ENCODE measurements at regions not wholly inside any gene's neighbourhood (a gene's known extent, or its start where the extent isn't known, plus 50 kb on each side); places are given as distances from the start of the nearest gene placed in this dataset.

DNA sequence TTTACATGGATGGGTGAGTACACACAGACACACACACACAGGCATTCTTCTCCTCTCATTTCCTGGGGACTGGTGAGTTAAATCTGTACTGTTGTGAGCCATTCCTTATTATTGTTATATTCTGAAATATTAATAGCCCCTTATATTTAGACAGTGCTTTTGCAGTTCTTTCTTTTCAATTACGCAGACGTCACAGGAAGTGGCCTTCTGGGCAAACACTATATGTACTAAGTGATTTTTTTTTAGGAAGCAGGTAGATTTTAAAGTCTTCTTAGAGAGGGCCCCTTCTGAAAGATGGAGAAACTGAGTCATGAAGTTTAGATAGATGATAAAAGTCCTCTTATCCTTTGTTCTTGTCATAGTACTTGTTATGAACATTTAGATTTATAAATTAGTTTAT is 1213.6 kb downstream of the VRK1 start:
- no peaks in the 10 kb centered on the region for H3K4me1 ChIP-seq (ENCODE audit: control insufficient read depth in 1 of 2, low read depth in 2 of 2)
- no peaks in the 10 kb centered on the region for H3K27me3 ChIP-seq (replicated peaks; ENCODE audit: insufficient read depth)
- no peaks in the 10 kb centered on the region for H3K36me3 ChIP-seq
- H3K27ac ChIP-seq = no peak overlapping the region
- DNase-seq (ENCODE audit: low spot score) (no peak), ATAC-seq (ENCODE audit: insufficient number of reproducible peaks, low FRiP score, low read depth) (no peak)
- TF ChIP-seq, protein P1, sequence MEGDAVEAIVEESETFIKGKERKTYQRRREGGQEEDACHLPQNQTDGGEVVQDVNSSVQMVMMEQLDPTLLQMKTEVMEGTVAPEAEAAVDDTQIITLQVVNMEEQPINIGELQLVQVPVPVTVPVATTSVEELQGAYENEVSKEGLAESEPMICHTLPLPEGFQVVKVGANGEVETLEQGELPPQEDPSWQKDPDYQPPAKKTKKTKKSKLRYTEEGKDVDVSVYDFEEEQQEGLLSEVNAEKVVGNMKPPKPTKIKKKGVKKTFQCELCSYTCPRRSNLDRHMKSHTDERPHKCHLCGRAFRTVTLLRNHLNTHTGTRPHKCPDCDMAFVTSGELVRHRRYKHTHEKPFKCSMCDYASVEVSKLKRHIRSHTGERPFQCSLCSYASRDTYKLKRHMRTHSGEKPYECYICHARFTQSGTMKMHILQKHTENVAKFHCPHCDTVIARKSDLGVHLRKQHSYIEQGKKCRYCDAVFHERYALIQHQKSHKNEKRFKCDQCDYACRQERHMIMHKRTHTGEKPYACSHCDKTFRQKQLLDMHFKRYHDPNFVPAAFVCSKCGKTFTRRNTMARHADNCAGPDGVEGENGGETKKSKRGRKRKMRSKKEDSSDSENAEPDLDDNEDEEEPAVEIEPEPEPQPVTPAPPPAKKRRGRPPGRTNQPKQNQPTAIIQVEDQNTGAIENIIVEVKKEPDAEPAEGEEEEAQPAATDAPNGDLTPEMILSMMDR (IDR thresholded peaks at IDR 0.05) = no peak
- H3K4me3 ChIP-seq = no peak overlapping the region
- no peaks in the 10 kb centered on the region for H3K9me3 ChIP-seq

DNA sequence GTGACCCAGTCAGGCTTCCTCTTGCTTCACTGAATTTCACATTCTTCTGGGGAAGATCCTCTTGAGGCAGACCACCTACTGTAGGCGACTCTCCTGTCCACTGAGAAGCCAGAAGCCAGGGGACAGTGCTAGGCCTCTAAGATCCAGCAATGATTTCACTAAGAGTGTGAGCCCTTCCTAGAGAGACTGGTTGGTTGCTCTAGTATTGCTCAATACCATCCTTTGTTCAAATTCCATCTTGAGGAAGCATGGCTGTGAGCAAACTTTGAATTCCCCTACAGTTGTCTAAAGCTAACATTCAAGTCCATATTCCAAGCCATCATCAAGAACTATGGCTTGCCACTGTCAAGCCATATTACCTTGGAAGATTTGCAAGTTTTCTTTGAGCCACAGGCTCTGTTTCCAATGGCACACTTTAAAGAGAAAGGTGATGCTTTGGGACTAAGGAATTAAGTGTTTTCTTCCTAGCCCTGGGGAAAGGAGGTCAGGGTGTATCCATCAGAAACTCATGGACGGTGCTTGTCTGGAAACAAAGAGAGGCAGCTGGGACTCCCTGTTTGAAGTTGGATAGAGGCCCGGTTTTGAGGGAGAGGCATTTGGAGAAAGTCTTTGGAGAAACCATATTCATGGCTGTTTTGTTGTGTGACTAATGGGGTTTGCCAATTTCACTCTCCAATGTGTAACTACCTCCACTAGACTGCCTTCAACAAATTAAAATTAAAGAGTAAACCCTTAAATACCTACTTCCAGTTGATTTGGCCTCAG is 1217.9 kb downstream of the VRK1 start:
- no peak for DNase-seq (ENCODE audit: low spot score)
- TF ChIP-seq, protein P1 (IDR thresholded peaks at IDR 0.05) = no peak
- Histone ChIP-seq H3K4me3 (no peak overlapping the region), H3K4me1 (ENCODE audit: control insufficient read depth in 1 of 2, low read depth in 2 of 2) (no peaks in the 10 kb centered on the region), H3K27ac (no peak overlapping the region), H3K27me3 (replicated peaks; ENCODE audit: insufficient read depth) (no peaks in the 10 kb centered on the region), H3K9me3 (no peaks in the 10 kb centered on the region), H3K36me3 (no peaks in the 10 kb centered on the region)
- no peak for ATAC-seq (ENCODE audit: insufficient number of reproducible peaks, low FRiP score, low read depth)

DNA sequence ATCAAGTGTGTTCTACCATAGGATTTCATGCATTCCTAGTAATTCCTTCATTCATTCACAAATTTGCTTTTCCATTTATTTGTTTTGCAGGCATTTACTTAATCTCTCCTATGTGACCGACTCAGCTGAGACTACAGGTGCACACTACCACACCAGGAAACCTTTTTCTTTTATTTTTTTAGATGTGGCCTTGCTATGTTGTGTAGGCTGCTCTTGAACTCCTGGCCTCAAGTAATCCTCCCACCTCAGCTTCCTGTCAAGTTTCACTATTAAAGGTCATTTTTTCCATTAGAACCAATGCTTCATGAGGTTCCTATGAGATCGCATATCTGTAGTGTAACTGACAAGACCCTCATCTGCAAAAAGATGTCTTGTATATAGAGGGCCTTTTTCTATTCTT is 1218.7 kb downstream of the VRK1 start:
- TF ChIP-seq, protein P1 (IDR thresholded peaks at IDR 0.05) = no peak
- ATAC-seq (ENCODE audit: insufficient number of reproducible peaks, low FRiP score, low read depth) (no peak), DNase-seq (ENCODE audit: low spot score) (no peak)
- no peaks in the 10 kb centered on the region for H3K36me3 ChIP-seq
- no peaks in the 10 kb centered on the region for H3K4me1 ChIP-seq (ENCODE audit: control insufficient read depth in 1 of 2, low read depth in 2 of 2)
- no peaks in the 10 kb centered on the region for H3K9me3 ChIP-seq
- no peak overlapping the region for H3K4me3 ChIP-seq
- no peaks in the 10 kb centered on the region for H3K27me3 ChIP-seq (replicated peaks; ENCODE audit: insufficient read depth)
- H3K27ac ChIP-seq = no peak overlapping the region

DNA sequence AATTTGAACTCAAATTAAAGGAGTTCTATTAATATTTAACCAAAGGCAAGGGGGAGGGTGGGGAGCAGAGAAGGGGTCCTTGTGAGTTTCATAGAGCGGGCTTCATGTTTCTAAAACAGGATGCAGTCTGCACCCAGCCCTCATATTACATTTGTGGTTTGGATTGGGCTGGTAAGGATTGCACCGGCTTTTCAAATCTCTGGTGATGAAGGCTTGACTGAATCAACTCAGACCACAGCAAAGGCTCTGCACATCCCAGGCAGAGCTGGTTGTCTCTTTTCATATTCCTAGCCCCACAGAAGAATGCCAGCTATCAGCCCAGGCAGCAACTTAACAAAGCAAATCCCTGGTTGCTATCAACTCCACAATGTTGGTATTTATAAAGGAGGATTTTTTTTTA is 1221.4 kb downstream of the VRK1 start:
- Histone ChIP-seq H3K36me3 (no peaks in the 10 kb centered on the region), H3K27ac (no peak overlapping the region), H3K4me1 (ENCODE audit: control insufficient read depth in 1 of 2, low read depth in 2 of 2) (no peaks in the 10 kb centered on the region), H3K27me3 (replicated peaks; ENCODE audit: insufficient read depth) (no peaks in the 10 kb centered on the region), H3K9me3 (no peaks in the 10 kb centered on the region), H3K4me3 (no peak overlapping the region)
- no peak for DNase-seq (ENCODE audit: low spot score)
- ATAC-seq (ENCODE audit: insufficient number of reproducible peaks, low FRiP score, low read depth) = no peak
- TF ChIP-seq, protein P1 (IDR thresholded peaks at IDR 0.05) = no peak

DNA sequence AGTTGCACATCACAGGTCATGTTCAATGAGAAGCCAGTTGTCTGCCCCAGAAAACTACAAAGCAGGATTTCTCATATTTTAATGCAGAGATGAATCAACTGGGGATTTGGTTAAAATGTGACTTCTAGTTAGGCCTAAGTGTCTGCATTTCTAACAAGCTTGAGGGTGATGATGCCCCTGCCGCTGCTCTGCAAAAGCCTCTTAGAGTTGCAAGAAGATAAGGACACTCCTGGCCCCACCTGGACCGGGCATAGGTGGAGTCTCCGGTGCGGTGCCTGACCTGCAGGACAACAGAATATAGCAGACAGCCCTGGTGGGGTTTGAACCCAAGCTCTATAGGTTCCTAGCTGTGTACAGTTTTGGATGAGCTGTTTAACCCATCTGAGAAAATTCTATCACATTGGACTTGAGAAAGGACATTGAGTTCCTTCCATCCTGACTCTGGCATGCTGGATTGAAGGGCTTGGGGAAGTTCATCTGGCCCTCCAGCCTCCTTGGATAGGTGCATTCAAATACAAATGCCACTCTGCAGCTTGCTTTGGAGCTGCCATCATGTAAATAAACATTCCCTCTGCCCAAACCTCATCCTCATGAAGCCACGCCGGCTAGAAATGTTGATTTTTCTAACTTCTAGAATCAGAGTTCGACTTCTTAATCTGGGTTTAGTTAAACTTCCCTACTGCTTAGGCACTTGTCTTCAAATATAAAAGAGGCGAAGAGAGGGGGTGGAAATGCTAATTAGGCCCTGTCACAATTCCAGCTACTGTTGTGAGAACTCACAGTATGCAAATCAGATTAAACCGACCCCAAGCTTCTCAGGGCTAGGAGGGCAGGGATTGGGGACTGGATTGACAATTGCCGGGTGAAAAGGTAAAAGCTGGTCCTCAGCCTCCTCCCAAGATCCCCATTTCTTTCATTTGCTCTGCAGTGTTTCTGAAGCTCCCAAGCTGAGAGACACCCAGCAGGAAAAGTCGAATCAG is 1225.6 kb downstream of the VRK1 start:
- DNase-seq (ENCODE audit: low spot score) (no peak), ATAC-seq (ENCODE audit: insufficient number of reproducible peaks, low FRiP score, low read depth) (no peak)
- Histone ChIP-seq H3K9me3 (no peaks in the 10 kb centered on the region), H3K27ac (no peak overlapping the region), H3K4me1 (ENCODE audit: control insufficient read depth in 1 of 2, low read depth in 2 of 2) (no peaks in the 10 kb centered on the region), H3K27me3 (replicated peaks; ENCODE audit: insufficient read depth) (no peaks in the 10 kb centered on the region), H3K36me3 (no peaks in the 10 kb centered on the region), H3K4me3 (no peak overlapping the region)
- TF ChIP-seq, protein P1 (IDR thresholded peaks at IDR 0.05) = no peak
